ENCODE measurements at regions not wholly inside any gene's neighbourhood (a gene's known extent, or its start where the extent isn't known, plus 50 kb on each side); places are given as distances from the start of the nearest gene placed in this dataset.

GRCh38 chr13:57443494-57443893, 188.1 kb upstream of the PCDH17 start:
- no peak for DNase-seq (ENCODE audit: low read depth)

- DNase-seq (ENCODE audit: low read depth) = no peak
Measured at GRCh38 chr13:57450356-57450755, 181.2 kb upstream of the PCDH17 start.

GRCh38 chr13:57452228-57452627, 179.3 kb upstream of the PCDH17 start:
- DNase-seq (ENCODE audit: low read depth) = no peak

GRCh38 chr13:57470491-57470890, 161.1 kb upstream of the PCDH17 start:
- DNase-seq (ENCODE audit: low read depth) = no peak

GRCh38 chr13:57491318-57491717, 140.2 kb upstream of the PCDH17 start:
- DNase-seq (ENCODE audit: low read depth) = no peak

- no peak for DNase-seq (ENCODE audit: low read depth)
Measured at GRCh38 chr13:57507752-57508463, 123.6 kb upstream of the PCDH17 start.

- DNase-seq (ENCODE audit: low read depth) = no peak
Measured at GRCh38 chr13:57511603-57512002, 119.9 kb upstream of the PCDH17 start.

GRCh38 chr13:57527114-57527735, 104.3 kb upstream of the PCDH17 start:
- no peak for DNase-seq (ENCODE audit: low read depth)

- no peak for DNase-seq (ENCODE audit: low read depth)
Measured at GRCh38 chr13:57531256-57531655, 100.3 kb upstream of the PCDH17 start.

GRCh38 chr13:57546942-57547341, 84.6 kb upstream of the PCDH17 start:
- no peak for DNase-seq (ENCODE audit: low read depth)

- DNase-seq (ENCODE audit: low read depth) = no peak
Measured at GRCh38 chr13:57552437-57552836, 79.1 kb upstream of the PCDH17 start.

- DNase-seq (ENCODE audit: low read depth) = no peak
Measured at GRCh38 chr13:57553932-57554331, 77.6 kb upstream of the PCDH17 start.

GRCh38 chr13:57558051-57558467, 73.5 kb upstream of the PCDH17 start:
- DNase-seq (ENCODE audit: low read depth) = no peak

- DNase-seq (ENCODE audit: low read depth) = no peak
Measured at GRCh38 chr13:57568865-57569264, 62.7 kb upstream of the PCDH17 start.

GRCh38 chr13:57569986-57570385, 61.6 kb upstream of the PCDH17 start:
- peak; percentile 4 for DNase-seq (ENCODE audit: low read depth)
